B cell (primary cell): ENCODE measurements at regions not wholly inside any gene's neighbourhood (a gene's known extent, or its start where the extent isn't known, plus 50 kb on each side); places are given as distances from the start of the nearest gene placed in this dataset.

Experiments
- ATAC-seq: fragments of 200-7000 bp; cut with Tn5 transposase; one replicate; pipeline ENCODE4 v1.10.0; 2021; ENCODE audit warnings: low read depth, mild to moderate bottlenecking, moderate number of reproducible peaks, moderate library complexity
- CTCF ChIA-PET: fragments of 350-600 bp; sonication (Branson Sonifier 250); formaldehyde crosslinking; loops from one replicate; lab custom pipeline; 2021; ENCODE audit warnings: antibody characterized with exemption, inconsistent platforms; lab: Charles Lee
- POLR2A ChIA-PET: fragments of 350-600 bp; sonication (Branson Sonifier 250); formaldehyde crosslinking; loops from one replicate; lab custom pipeline; 2021; ENCODE audit warnings: antibody characterized with exemption; lab: Charles Lee
- DNase-seq: peaks from one replicate; pipeline ENCODE4 v3.0.0; 2013
- H2AFZ ChIP-seq: 2 replicates; pipeline ENCODE4 v1.6.1; 2012; ENCODE audit warnings: mild to moderate bottlenecking, low read depth, low read length; ENCODE audit not compliant: insufficient read depth, poor library complexity, severe bottlenecking
- H3K27ac ChIP-seq, 2 donors: 1 replicate in 1 of 2; 2 replicates in 1 of 2; pipeline ENCODE4 v1.5.1; 2012 to 2013; ENCODE audit warnings: low read length in 2 of 2, mild to moderate bottlenecking in 2 of 2, moderate library complexity in 1 of 2
- H3K27me3 ChIP-seq, 4 experiments: fragments of 200-600 bp in 1 of 4; sonication (generic) in 1 of 4; replicated peaks in 1 of 4; 1 replicate in 2 of 4; 2 replicates in 2 of 4; pipeline versions ENCODE4 v1.6.1 to v1.7.0; 2013 to 2016; ENCODE audit warnings: low read length in 3 of 4, mild to moderate bottlenecking in 2 of 4, mixed read lengths in 1 of 4, moderate library complexity in 1 of 4; ENCODE audit not compliant: insufficient read depth in 4 of 4, control insufficient read depth in 3 of 4; ENCODE audit errors: control extremely low read depth in 1 of 4
- H3K36me3 ChIP-seq, 2 experiments: replicated peaks in 1 of 2; 1 replicate in 1 of 2; 2 replicates in 1 of 2; pipeline versions ENCODE4 v1.6.1 to v1.7.1; 2013; ENCODE audit warnings: low read length in 1 of 2; ENCODE audit not compliant: insufficient read depth in 2 of 2, control insufficient read depth in 1 of 2; ENCODE audit errors: control extremely low read depth in 1 of 2, extremely low read depth in 1 of 2
- H3K4me1 ChIP-seq, 2 donors: fragments of 200-600 bp in 1 of 2; sonication (generic) in 1 of 2; 1 replicate in 1 of 2; 2 replicates in 1 of 2; pipeline versions ENCODE4 v1.5.1 to v1.6.1; 2013 to 2017; ENCODE audit warnings: low read length in 2 of 2; ENCODE audit not compliant: control insufficient read depth in 2 of 2, insufficient read depth in 2 of 2
- H3K4me2 ChIP-seq: replicated peaks from 2 replicates; pipeline ENCODE3; 2012; ENCODE audit warnings: mild to moderate bottlenecking, low read depth, low read length; ENCODE audit not compliant: poor library complexity, severe bottlenecking
- H3K4me3 ChIP-seq, 5 experiments: fragments of 200-600 bp in 1 of 5; sonication (generic) in 1 of 5; 1 replicate in 3 of 5; 2 replicates in 2 of 5; pipeline versions ENCODE4 v1.5.1 to v1.7.0; 2011 to 2016; ENCODE audit warnings: low read length in 4 of 5, mild to moderate bottlenecking in 4 of 5, low read depth in 2 of 5, control low read depth in 1 of 5, moderate library complexity in 1 of 5; ENCODE audit not compliant: insufficient read depth in 1 of 5; ENCODE audit errors: control extremely low read depth in 1 of 5, extremely low read depth in 1 of 5
- H3K79me2 ChIP-seq: fragments of 200-600 bp; sonication (generic); one replicate; pipeline ENCODE4 v1.6.0; 2016; ENCODE audit warnings: low read length; ENCODE audit not compliant: control insufficient read depth, insufficient read depth
- H3K9ac ChIP-seq: fragments of 200-600 bp; sonication (generic); 2 replicates; pipeline ENCODE4 v1.6.1; 2017; ENCODE audit warnings: mild to moderate bottlenecking, low read length, moderate library complexity
- H3K9me3 ChIP-seq, 3 donors: one replicate each; pipeline versions ENCODE4 v1.6.1 to v1.7.1; 2013; ENCODE audit warnings: low read length in 2 of 3; ENCODE audit not compliant: control insufficient read depth in 2 of 3, insufficient read depth in 1 of 3; ENCODE audit errors: control extremely low read depth in 1 of 3
- H4K20me1 ChIP-seq: 2 replicates; pipeline ENCODE4 v1.6.0; 2012; ENCODE audit warnings: mild to moderate bottlenecking, low read length; ENCODE audit not compliant: insufficient read depth, control insufficient read depth, poor library complexity, severe bottlenecking
- H3K27ac Mint-ChIP-seq: one replicate; pipeline ENCODE4 v1.8.0; 2021; ENCODE audit warnings: mixed read lengths
- H3K27me3 Mint-ChIP-seq: one replicate; pipeline ENCODE4 v1.8.0; 2021; ENCODE audit warnings: mixed read lengths
- H3K4me1 Mint-ChIP-seq: one replicate; pipeline ENCODE4 v1.8.0; 2021; ENCODE audit warnings: mixed read lengths
- H3K4me3 Mint-ChIP-seq: one replicate; pipeline ENCODE4 v1.8.0; 2021; ENCODE audit warnings: mixed read lengths
- H3K9me3 Mint-ChIP-seq: one replicate; pipeline ENCODE4 v1.8.0; 2022; ENCODE audit warnings: mixed read lengths; ENCODE audit not compliant: insufficient read depth
- EZH2 ChIP-seq: IDR thresholded peaks from 2 replicates; pipeline ENCODE4 v1.6.1; 2012; ENCODE audit warnings: borderline replicate concordance, low read depth, mild to moderate bottlenecking, moderate library complexity, low read length; ENCODE audit not compliant: insufficient read depth, poor library complexity, severe bottlenecking
- WGBS: methylation state at CpG from one replicate; pipeline ENCODE4 v1.1.5; 2013; ENCODE audit warnings: missing lambda C conversion rate; ENCODE audit not compliant: insufficient coverage; 5-methylcytosine and 5-hydroxymethylcytosine counted together
- intact Hi-C: fragments of 100-400 bp; cut with micrococcal nuclease; formaldehyde crosslinking; loops from one replicate; pipeline ENCODE4 v1.10.0; 2022
- TF ChIP-seq, protein P1 (sequence below): fragments of 200-600 bp; IDR thresholded peaks from one replicate; pipeline ENCODE4 v1.8.0; 2022; ENCODE audit warnings: antibody characterized with exemption, mild to moderate bottlenecking

GRCh38 chr13:107434347-107434746, 781.0 kb downstream of the LIG4 start:
- Histone ChIP-seq H2AFZ (no peak overlapping the region), H3K79me2 (no peaks in the 10 kb centered on the region), H3K9ac (no peak overlapping the region), H3K27ac (no peak overlapping the region), H3K4me2 (no peak overlapping the region), H3K9me3 (no peaks in the 10 kb centered on the region), H4K20me1 (no peaks in the 10 kb centered on the region), H3K27me3 (no peaks in the 10 kb centered on the region), H3K4me1 (no peaks in the 10 kb centered on the region), H3K4me3 (no peak overlapping the region), H3K36me3 (no peaks in the 10 kb centered on the region)
- Mint-ChIP-seq H3K4me1 (no peaks in the 10 kb centered on the region), H3K27me3 (no peaks in the 10 kb centered on the region), H3K4me3 (no peak overlapping the region), H3K27ac (no peak overlapping the region), H3K9me3 (no peaks in the 10 kb centered on the region)
- TF ChIP-seq EZH2, result no peak
- TF ChIP-seq, protein P1, sequence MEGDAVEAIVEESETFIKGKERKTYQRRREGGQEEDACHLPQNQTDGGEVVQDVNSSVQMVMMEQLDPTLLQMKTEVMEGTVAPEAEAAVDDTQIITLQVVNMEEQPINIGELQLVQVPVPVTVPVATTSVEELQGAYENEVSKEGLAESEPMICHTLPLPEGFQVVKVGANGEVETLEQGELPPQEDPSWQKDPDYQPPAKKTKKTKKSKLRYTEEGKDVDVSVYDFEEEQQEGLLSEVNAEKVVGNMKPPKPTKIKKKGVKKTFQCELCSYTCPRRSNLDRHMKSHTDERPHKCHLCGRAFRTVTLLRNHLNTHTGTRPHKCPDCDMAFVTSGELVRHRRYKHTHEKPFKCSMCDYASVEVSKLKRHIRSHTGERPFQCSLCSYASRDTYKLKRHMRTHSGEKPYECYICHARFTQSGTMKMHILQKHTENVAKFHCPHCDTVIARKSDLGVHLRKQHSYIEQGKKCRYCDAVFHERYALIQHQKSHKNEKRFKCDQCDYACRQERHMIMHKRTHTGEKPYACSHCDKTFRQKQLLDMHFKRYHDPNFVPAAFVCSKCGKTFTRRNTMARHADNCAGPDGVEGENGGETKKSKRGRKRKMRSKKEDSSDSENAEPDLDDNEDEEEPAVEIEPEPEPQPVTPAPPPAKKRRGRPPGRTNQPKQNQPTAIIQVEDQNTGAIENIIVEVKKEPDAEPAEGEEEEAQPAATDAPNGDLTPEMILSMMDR, result no peak
- 100% methylated on average over 2 of the region's 4 CpGs for WGBS
- intact Hi-C loops, result no loop called here
- DNase-seq (no peak), ATAC-seq (no peak)
- POLR2A ChIA-PET, result no interaction called here
- CTCF ChIA-PET, result no interaction called here

GRCh38 chr13:107427536-107427935, 787.8 kb downstream of the LIG4 start:
- no peaks in the 10 kb centered on the region for H3K4me1 ChIP-seq
- CTCF ChIA-PET, result no interaction called here
- H3K27ac ChIP-seq, result no peak overlapping the region
- H3K4me3 Mint-ChIP-seq, result no peak overlapping the region
- no peaks in the 10 kb centered on the region for H4K20me1 ChIP-seq
- no peak for DNase-seq
- H3K27me3 ChIP-seq, result no peaks in the 10 kb centered on the region
- no peaks in the 10 kb centered on the region for H3K4me1 Mint-ChIP-seq
- no peaks in the 10 kb centered on the region for H3K79me2 ChIP-seq
- H3K4me2 ChIP-seq, result no peak overlapping the region
- POLR2A ChIA-PET, result no interaction called here
- TF ChIP-seq, protein P1, result no peak
- TF ChIP-seq EZH2, result no peak
- no peaks in the 10 kb centered on the region for H3K9me3 Mint-ChIP-seq
- no peak for ATAC-seq
- H3K27me3 Mint-ChIP-seq, result no peaks in the 10 kb centered on the region
- H3K27ac Mint-ChIP-seq, result no peak overlapping the region
- H3K4me3 ChIP-seq, result no peak overlapping the region
- no peak overlapping the region for H3K9ac ChIP-seq
- no peak overlapping the region for H2AFZ ChIP-seq
- intact Hi-C loops, result no loop called here
- no peaks in the 10 kb centered on the region for H3K9me3 ChIP-seq
- no peaks in the 10 kb centered on the region for H3K36me3 ChIP-seq
